Islet precursor cell (in vitro differentiated cells): ENCODE measurements at regions not wholly inside any gene's neighbourhood (a gene's known extent, or its start where the extent isn't known, plus 50 kb on each side); places are given as distances from the start of the nearest gene placed in this dataset.

ENCODE experiments used
- DNase-seq: peaks from one replicate; pipeline ENCODE4 v3.0.0-alpha.2; 2018

- DNase-seq: no peak
Measured at GRCh38 chr18:54020156-54020745, 204.2 kb downstream of the MBD2 start.

- no peak for DNase-seq
Measured at GRCh38 chr18:54019641-54020040, 204.8 kb downstream of the MBD2 start.

GRCh38 chr18:54013452-54013851, 211.0 kb downstream of the MBD2 start:
- no peak for DNase-seq

GRCh38 chr18:54004828-54005227, 219.6 kb downstream of the MBD2 start:
- no peak for DNase-seq

GRCh38 chr18:54003195-54003594, 221.3 kb downstream of the MBD2 start:
- DNase-seq: no peak

- DNase-seq: no peak
Measured at GRCh38 chr18:53997064-53997463, 227.4 kb downstream of the MBD2 start.

GRCh38 chr18:53994016-53994415, 230.5 kb downstream of the MBD2 start:
- DNase-seq: no peak

GRCh38 chr18:53991805-53992204, 232.7 kb downstream of the MBD2 start:
- no peak for DNase-seq

- DNase-seq: peak; percentile 59
Measured at GRCh38 chr18:53991202-53991601, 233.3 kb downstream of the MBD2 start.

- no peak for DNase-seq
Measured at GRCh38 chr18:53990485-53990884, 234.0 kb downstream of the MBD2 start.

- DNase-seq: no peak
Measured at GRCh38 chr18:53984021-53984420, 240.4 kb downstream of the MBD2 start.

- DNase-seq: no peak
Measured at GRCh38 chr18:53971331-53971730, 253.1 kb downstream of the MBD2 start.

GRCh38 chr18:53952700-53953099, 271.8 kb downstream of the MBD2 start:
- no peak for DNase-seq

GRCh38 chr18:53950545-53950944, 273.9 kb downstream of the MBD2 start:
- no peak for DNase-seq

- DNase-seq: no peak
Measured at GRCh38 chr18:53948991-53949390, 275.5 kb downstream of the MBD2 start.

GRCh38 chr18:53947092-53947640, 277.3 kb downstream of the MBD2 start:
- no peak for DNase-seq

- no peak for DNase-seq
Measured at GRCh38 chr18:53946594-53946993, 277.9 kb downstream of the MBD2 start.

GRCh38 chr18:53944721-53945120, 279.7 kb downstream of the MBD2 start:
- DNase-seq: no peak

- DNase-seq: no peak
Measured at GRCh38 chr18:53943326-53943860, 281.1 kb downstream of the MBD2 start.

GRCh38 chr18:53941601-53942338, 282.7 kb downstream of the MBD2 start:
- no peak for DNase-seq

- no peak for DNase-seq
Measured at GRCh38 chr18:53937037-53937436, 287.4 kb downstream of the MBD2 start.

GRCh38 chr18:53935803-53936202, 288.7 kb downstream of the MBD2 start:
- DNase-seq: no peak

GRCh38 chr18:53935399-53935798, 289.1 kb downstream of the MBD2 start:
- no peak for DNase-seq
